SK-N-MC (cell line): ENCODE measurements at regions not wholly inside any gene's neighbourhood (a gene's known extent, or its start where the extent isn't known, plus 50 kb on each side); places are given as distances from the start of the nearest gene placed in this dataset.

ENCODE experiments used
- DNase-seq: peaks from one replicate; pipeline ENCODE4 v3.0.0-alpha.2; 2011; ENCODE audit warnings: low read depth, low spot score
- H3K27ac ChIP-seq: fragments of 200-600 bp; sonication (generic); 2 replicates; pipeline ENCODE4 v1.5.1; 2016; ENCODE audit warnings: mixed run types
- H3K36me3 ChIP-seq: fragments of 200-600 bp; sonication (generic); 2 replicates; pipeline ENCODE4 v1.6.1; 2017; ENCODE audit warnings: antibody characterized with exemption, low read length, mixed read lengths; ENCODE audit not compliant: insufficient read depth
- H3K4me3 ChIP-seq: fragments of 200-600 bp; sonication (generic); 2 replicates; pipeline ENCODE4 v1.5.1; 2016
- H3K9ac ChIP-seq: fragments of 200-600 bp; sonication (generic); 2 replicates; pipeline ENCODE4 v1.8.0; 2017; ENCODE audit warnings: mixed run types, mixed read lengths; ENCODE audit not compliant: insufficient read length
- H3K9me3 ChIP-seq: fragments of 200-600 bp; sonication (generic); 2 replicates; pipeline ENCODE4 v1.6.1; 2017; ENCODE audit warnings: low read depth, mild to moderate bottlenecking, antibody characterized with exemption, low read length, moderate library complexity, mixed read lengths
- EZH2 ChIP-seq: fragments of 200-600 bp; sonication (generic); IDR thresholded peaks from one replicate; pipeline ENCODE4 v1.6.1; 2017; ENCODE audit warnings: antibody characterized with exemption
- FOXP2 ChIP-seq: optimal IDR thresholded peaks from 2 replicates; pipeline ENCODE3; 2011; ENCODE audit warnings: mild to moderate bottlenecking, moderate library complexity; ENCODE audit not compliant: insufficient read depth; ENCODE audit errors: extremely low read length, control extremely low read depth
- POLR2AphosphoS5 ChIP-seq: IDR thresholded peaks from 2 replicates; pipeline ENCODE4 v1.6.1; 2012; ENCODE audit warnings: mild to moderate bottlenecking, low read depth, low read length, borderline replicate concordance

- TF ChIP-seq EZH2 (no peak), FOXP2 (no peak), POLR2AphosphoS5 (no peak)
Measured at GRCh38 chr2:14245901-14246300, 386.6 kb upstream of the LRATD1 start.

GRCh38 chr2:14255135-14255820 is 377.2 kb upstream of the LRATD1 start:
- no peak for DNase-seq
- TF ChIP-seq FOXP2 (no peak), POLR2AphosphoS5 (no peak)

More at GRCh38 chr2:14245901-14246300, 386.6 kb upstream of the LRATD1 start:
- no peak overlapping the region for H3K27ac ChIP-seq
- DNase-seq: no peak
- no peaks in the 10 kb centered on the region for H3K9me3 ChIP-seq
- H3K4me3 ChIP-seq: no peak overlapping the region
- H3K36me3 ChIP-seq: no peaks in the 10 kb centered on the region
- no peak overlapping the region for H3K9ac ChIP-seq

GRCh38 chr2:14256890-14257289 is 375.6 kb upstream of the LRATD1 start:
- Histone ChIP-seq H3K9me3 (no peaks in the 10 kb centered on the region), H3K36me3 (no peaks in the 10 kb centered on the region), H3K4me3 (no peak overlapping the region), H3K27ac (no peak overlapping the region), H3K9ac (no peak overlapping the region)
- no peak for DNase-seq
- no peak for TF ChIP-seq FOXP2
- no peak for TF ChIP-seq EZH2
- no peak for TF ChIP-seq POLR2AphosphoS5

More at GRCh38 chr2:14255135-14255820, 377.2 kb upstream of the LRATD1 start:
- H3K4me3 ChIP-seq: no peak overlapping the region
- H3K36me3 ChIP-seq: no peaks in the 10 kb centered on the region
- H3K9ac ChIP-seq: no peak overlapping the region
- no peak overlapping the region for H3K27ac ChIP-seq
- H3K9me3 ChIP-seq: no peaks in the 10 kb centered on the region

GRCh38 chr2:14257801-14258507 is 374.6 kb upstream of the LRATD1 start:
- Histone ChIP-seq H3K27ac (no peak overlapping the region), H3K4me3 (no peak overlapping the region), H3K9me3 (no peaks in the 10 kb centered on the region), H3K9ac (no peak overlapping the region), H3K36me3 (no peaks in the 10 kb centered on the region)
- no peak for DNase-seq
- no peak for TF ChIP-seq FOXP2
- TF ChIP-seq POLR2AphosphoS5: no peak
- TF ChIP-seq EZH2: no peak

GRCh38 chr2:14261771-14262170 is 370.7 kb upstream of the LRATD1 start:
- Histone ChIP-seq H3K27ac (no peak overlapping the region), H3K4me3 (no peak overlapping the region), H3K9ac (no peak overlapping the region), H3K36me3 (no peaks in the 10 kb centered on the region), H3K9me3 (no peaks in the 10 kb centered on the region)
- DNase-seq: no peak
- TF ChIP-seq POLR2AphosphoS5: no peak
- TF ChIP-seq EZH2: no peak
- no peak for TF ChIP-seq FOXP2

GRCh38 chr2:14263053-14263452 is 369.5 kb upstream of the LRATD1 start:
- no peak for DNase-seq
- no peak overlapping the region for H3K9ac ChIP-seq
- no peaks in the 10 kb centered on the region for H3K36me3 ChIP-seq
- H3K27ac ChIP-seq: no peak overlapping the region
- H3K9me3 ChIP-seq: no peaks in the 10 kb centered on the region
- no peak overlapping the region for H3K4me3 ChIP-seq
- TF ChIP-seq EZH2: no peak
- no peak for TF ChIP-seq POLR2AphosphoS5
- no peak for TF ChIP-seq FOXP2

GRCh38 chr2:14270036-14270582 is 362.4 kb upstream of the LRATD1 start:
- H3K9ac ChIP-seq: no peak overlapping the region
- no peak overlapping the region for H3K4me3 ChIP-seq
- no peak for TF ChIP-seq POLR2AphosphoS5
- no peak for TF ChIP-seq EZH2
- no peak for TF ChIP-seq FOXP2
- DNase-seq: no peak
- no peaks in the 10 kb centered on the region for H3K36me3 ChIP-seq
- no peak overlapping the region for H3K27ac ChIP-seq
- no peaks in the 10 kb centered on the region for H3K9me3 ChIP-seq

- no peak overlapping the region for H3K9ac ChIP-seq
- H3K27ac ChIP-seq: no peak overlapping the region
- TF ChIP-seq POLR2AphosphoS5 (no peak), FOXP2 (no peak), EZH2 (no peak)
- no peak overlapping the region for H3K4me3 ChIP-seq
- H3K36me3 ChIP-seq: no peaks in the 10 kb centered on the region
- DNase-seq: no peak
- H3K9me3 ChIP-seq: no peaks in the 10 kb centered on the region
Measured at GRCh38 chr2:14272396-14273075, 360.0 kb upstream of the LRATD1 start.
